ENCODE measurements at regions not wholly inside any gene's neighbourhood (a gene's known extent, or its start where the extent isn't known, plus 50 kb on each side); places are given as distances from the start of the nearest gene placed in this dataset.

- Histone ChIP-seq H2AFZ (ENCODE audit: insufficient read depth, low read depth, low read length, poor library complexity, severe bottlenecking) (no peak overlapping the region), H4K20me1 (ENCODE audit: control insufficient read depth, insufficient read depth, low read length, poor library complexity, severe bottlenecking) (no peaks in the 10 kb centered on the region), H3K4me2 (replicated peaks; ENCODE audit: low read depth, low read length, poor library complexity, severe bottlenecking) (no peak overlapping the region), H3K27me3 (replicated peaks in 1 of 4; ENCODE audit: control extremely low read depth in 1 of 4, control insufficient read depth in 3 of 4, insufficient read depth in 4 of 4, low read length in 3 of 4) (no peaks in the 10 kb centered on the region), H3K9me3 (ENCODE audit: control extremely low read depth in 1 of 3, control insufficient read depth in 2 of 3, insufficient read depth in 1 of 3, low read length in 2 of 3) (peaks cover 0 to 13% (median 7%) of the 10 kb centered on the region in 3 donors), H3K36me3 (replicated peaks in 1 of 2; ENCODE audit: control extremely low read depth in 1 of 2, control insufficient read depth in 1 of 2, extremely low read depth in 1 of 2, insufficient read depth in 2 of 2, low read length in 1 of 2) (no peaks in the 10 kb centered on the region), H3K4me1 (ENCODE audit: control insufficient read depth in 2 of 2, insufficient read depth in 2 of 2, low read length in 2 of 2) (no peaks in the 10 kb centered on the region), H3K4me3 (ENCODE audit: control extremely low read depth in 1 of 5, extremely low read depth in 1 of 5, insufficient read depth in 1 of 5, low read depth in 2 of 5, low read length in 4 of 5) (no peak overlapping the region), H3K79me2 (ENCODE audit: control insufficient read depth, insufficient read depth, low read length) (no peaks in the 10 kb centered on the region), H3K27ac (ENCODE audit: low read length in 2 of 2) (no peak overlapping the region), H3K9ac (ENCODE audit: low read length) (no peak overlapping the region)
- ChIA-PET POLR2A (no interaction called here), CTCF (no interaction called here)
- no CpG with 5 or more reads among the region's 3 CpGs for WGBS (ENCODE audit: insufficient coverage)
- H3K4me1 Mint-ChIP-seq: no peaks in the 10 kb centered on the region
- TF ChIP-seq CTCF (IDR thresholded peaks at IDR 0.05) (no peak), EZH2 (IDR thresholded peaks at IDR 0.05; ENCODE audit: borderline replicate concordance, insufficient read depth, low read depth, low read length, poor library complexity, severe bottlenecking) (no peak)
- intact Hi-C loops (cut with micrococcal nuclease): no loop called here
- ATAC-seq (ENCODE audit: low read depth) (no peak), DNase-seq (no peak)
- H3K27me3 Mint-ChIP-seq: peaks cover 6% of the 10 kb centered on the region
- no peak overlapping the region for H3K4me3 Mint-ChIP-seq
- peaks cover 2% of the 10 kb centered on the region for H3K9me3 Mint-ChIP-seq (ENCODE audit: insufficient read depth)
- H3K27ac Mint-ChIP-seq: no peak overlapping the region
Observed at GRCh38 chr20:52731093-52731492, 241.1 kb upstream of the TSHZ2 start.

GRCh38 chr20:52727740-52728456 is 244.3 kb upstream of the TSHZ2 start:
- ChIA-PET POLR2A (no interaction called here), CTCF (no interaction called here)

More at GRCh38 chr20:52727740-52728456, 244.3 kb upstream of the TSHZ2 start:
- Mint-ChIP-seq H3K27ac (no peak overlapping the region), H3K4me3 (no peak overlapping the region), H3K9me3 (ENCODE audit: insufficient read depth) (peaks cover 2% of the 10 kb centered on the region), H3K4me1 (no peaks in the 10 kb centered on the region), H3K27me3 (no peaks in the 10 kb centered on the region)
- WGBS (ENCODE audit: insufficient coverage): 91% methylated on average over 19 of the region's 24 CpGs
- H4K20me1 ChIP-seq (ENCODE audit: control insufficient read depth, insufficient read depth, low read length, poor library complexity, severe bottlenecking): no peaks in the 10 kb centered on the region
- no peaks in the 10 kb centered on the region for H3K79me2 ChIP-seq (ENCODE audit: control insufficient read depth, insufficient read depth, low read length)
- TF ChIP-seq CTCF (IDR thresholded peaks at IDR 0.05) (no peak), EZH2 (IDR thresholded peaks at IDR 0.05; ENCODE audit: borderline replicate concordance, insufficient read depth, low read depth, low read length, poor library complexity, severe bottlenecking) (no peak)
- H3K4me1 ChIP-seq (ENCODE audit: control insufficient read depth in 2 of 2, insufficient read depth in 2 of 2, low read length in 2 of 2): no peaks in the 10 kb centered on the region
- no peak overlapping the region for H3K9ac ChIP-seq (ENCODE audit: low read length)
- DNase-seq (no peak), ATAC-seq (ENCODE audit: low read depth) (no peak)
- peaks cover 0 to 13% (median 7%) of the 10 kb centered on the region in 3 donors for H3K9me3 ChIP-seq (ENCODE audit: control extremely low read depth in 1 of 3, control insufficient read depth in 2 of 3, insufficient read depth in 1 of 3, low read length in 2 of 3)
- intact Hi-C loops (cut with micrococcal nuclease): no loop called here
- H3K27ac ChIP-seq (ENCODE audit: low read length in 2 of 2): no peak overlapping the region
- H3K36me3 ChIP-seq (replicated peaks in 1 of 2; ENCODE audit: control extremely low read depth in 1 of 2, control insufficient read depth in 1 of 2, extremely low read depth in 1 of 2, insufficient read depth in 2 of 2, low read length in 1 of 2): no peaks in the 10 kb centered on the region
- no peak overlapping the region for H3K4me2 ChIP-seq (replicated peaks; ENCODE audit: low read depth, low read length, poor library complexity, severe bottlenecking)
- H3K4me3 ChIP-seq (ENCODE audit: control extremely low read depth in 1 of 5, extremely low read depth in 1 of 5, insufficient read depth in 1 of 5, low read depth in 2 of 5, low read length in 4 of 5): no peak overlapping the region
- H3K27me3 ChIP-seq (replicated peaks in 1 of 4; ENCODE audit: control extremely low read depth in 1 of 4, control insufficient read depth in 3 of 4, insufficient read depth in 4 of 4, low read length in 3 of 4): no peaks in the 10 kb centered on the region
- no peak overlapping the region for H2AFZ ChIP-seq (ENCODE audit: insufficient read depth, low read depth, low read length, poor library complexity, severe bottlenecking)
